Hepatocyte (in vitro differentiated cells): ENCODE measurements at regions not wholly inside any gene's neighbourhood (a gene's known extent, or its start where the extent isn't known, plus 50 kb on each side); places are given as distances from the start of the nearest gene placed in this dataset. TPM values are rescaled to one million over a fixed set of nuclear protein-coding genes. Genes with fewer than 3 reads are reported as not detected.

ENCODE experiments used
- DNase-seq: peaks from one replicate; pipeline ENCODE4 v3.0.0-alpha.2; 2016; ENCODE audit warnings: low spot score
- H2AFZ ChIP-seq: fragments of 200-600 bp; sonication (generic); 2 replicates; pipeline ENCODE4 v1.6.0; 2016; ENCODE audit warnings: antibody characterized with exemption, mild to moderate bottlenecking
- H3K27ac ChIP-seq: fragments of 200-600 bp; sonication (generic); 2 replicates; pipeline ENCODE4 v1.5.1; 2016; ENCODE audit warnings: mild to moderate bottlenecking
- H3K27me3 ChIP-seq: fragments of 200-600 bp; sonication (generic); 2 replicates; pipeline ENCODE4 v1.6.1; 2016
- H3K36me3 ChIP-seq: fragments of 200-600 bp; sonication (generic); replicated peaks from 2 replicates; pipeline ENCODE4 v1.5.1; 2016; ENCODE audit warnings: low read depth; ENCODE audit not compliant: insufficient read depth
- H3K4me1 ChIP-seq: fragments of 200-600 bp; sonication (generic); 2 replicates; pipeline ENCODE4 v1.5.1; 2016; ENCODE audit warnings: mild to moderate bottlenecking, moderate library complexity; ENCODE audit not compliant: insufficient read depth
- H3K4me2 ChIP-seq: fragments of 200-600 bp; sonication (generic); 2 replicates; pipeline ENCODE4 v1.6.0; 2016
- H3K4me3 ChIP-seq: fragments of 200-600 bp; sonication (generic); 2 replicates; pipeline ENCODE4 v1.5.1; 2016; ENCODE audit warnings: mild to moderate bottlenecking
- H3K79me2 ChIP-seq: fragments of 200-600 bp; sonication (generic); 2 replicates; pipeline ENCODE4 v1.6.0; 2017; ENCODE audit warnings: mild to moderate bottlenecking
- H3K9me2 ChIP-seq: fragments of 200-600 bp; sonication (generic); replicated peaks from 2 replicates; pipeline ENCODE4 v1.6.0; 2017; ENCODE audit warnings: mild to moderate bottlenecking; ENCODE audit not compliant: insufficient read depth
- H3K9me3 ChIP-seq: fragments of 200-600 bp; sonication (generic); 2 replicates; pipeline ENCODE4 v1.5.1; 2016; ENCODE audit warnings: low read depth, mild to moderate bottlenecking
- H4K20me1 ChIP-seq: fragments of 200-600 bp; sonication (generic); 2 replicates; pipeline ENCODE4 v1.6.0; 2016; ENCODE audit warnings: mild to moderate bottlenecking; ENCODE audit not compliant: insufficient read depth, poor library complexity, severe bottlenecking
- EZH2 ChIP-seq: fragments of 200-600 bp; sonication (generic); IDR thresholded peaks from 2 replicates; pipeline ENCODE4 v1.6.1; 2016; ENCODE audit warnings: antibody characterized with exemption, mild to moderate bottlenecking, borderline replicate concordance
- EZH2phosphoT487 ChIP-seq: fragments of 200-600 bp; sonication (generic); IDR thresholded peaks from one replicate; pipeline ENCODE4 v1.6.1; 2018; ENCODE audit warnings: antibody characterized with exemption, mild to moderate bottlenecking, low read depth, moderate library complexity; ENCODE audit not compliant: unreplicated experiment, severe bottlenecking
- WGBS: methylation state at CpG from one replicate; pipeline ENCODE4 v1.1.6; 2016; ENCODE audit warnings: low lambda C conversion rate; ENCODE audit errors: missing lambda C conversion rate; 5-methylcytosine and 5-hydroxymethylcytosine counted together
- small RNA-seq: library from RNA; depleted of rRNA; stranded (forward); fragments of <200 nt; gene quantifications from one replicate; pipeline ENCODE3, GENCODE V24; 2014
- TF ChIP-seq, protein P1 (sequence below): fragments of 200-600 bp; sonication (generic); IDR thresholded peaks from 2 replicates; pipeline ENCODE4 v1.5.1; 2016; ENCODE audit warnings: antibody characterized with exemption, mild to moderate bottlenecking; ENCODE audit not compliant: poor library complexity

- Histone ChIP-seq H3K4me1 (no peaks in the 10 kb centered on the region), H3K79me2 (no peaks in the 10 kb centered on the region), H3K4me2 (no peak overlapping the region), H3K9me2 (no peaks in the 10 kb centered on the region), H3K9me3 (no peaks in the 10 kb centered on the region), H4K20me1 (no peaks in the 10 kb centered on the region), H3K27ac (no peak overlapping the region), H2AFZ (no peak overlapping the region), H3K27me3 (no peaks in the 10 kb centered on the region), H3K4me3 (no peak overlapping the region), H3K36me3 (no peaks in the 10 kb centered on the region)
- no peak for DNase-seq
- TF ChIP-seq EZH2phosphoT487 (no peak), EZH2 (no peak)
- TF ChIP-seq, protein P1, sequence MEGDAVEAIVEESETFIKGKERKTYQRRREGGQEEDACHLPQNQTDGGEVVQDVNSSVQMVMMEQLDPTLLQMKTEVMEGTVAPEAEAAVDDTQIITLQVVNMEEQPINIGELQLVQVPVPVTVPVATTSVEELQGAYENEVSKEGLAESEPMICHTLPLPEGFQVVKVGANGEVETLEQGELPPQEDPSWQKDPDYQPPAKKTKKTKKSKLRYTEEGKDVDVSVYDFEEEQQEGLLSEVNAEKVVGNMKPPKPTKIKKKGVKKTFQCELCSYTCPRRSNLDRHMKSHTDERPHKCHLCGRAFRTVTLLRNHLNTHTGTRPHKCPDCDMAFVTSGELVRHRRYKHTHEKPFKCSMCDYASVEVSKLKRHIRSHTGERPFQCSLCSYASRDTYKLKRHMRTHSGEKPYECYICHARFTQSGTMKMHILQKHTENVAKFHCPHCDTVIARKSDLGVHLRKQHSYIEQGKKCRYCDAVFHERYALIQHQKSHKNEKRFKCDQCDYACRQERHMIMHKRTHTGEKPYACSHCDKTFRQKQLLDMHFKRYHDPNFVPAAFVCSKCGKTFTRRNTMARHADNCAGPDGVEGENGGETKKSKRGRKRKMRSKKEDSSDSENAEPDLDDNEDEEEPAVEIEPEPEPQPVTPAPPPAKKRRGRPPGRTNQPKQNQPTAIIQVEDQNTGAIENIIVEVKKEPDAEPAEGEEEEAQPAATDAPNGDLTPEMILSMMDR, result no peak
- WGBS, result 58% methylated on average over 4 of the region's 4 CpGs
Observed at GRCh38 chr2:18001671-18002070, 123.2 kb downstream of the KCNS3 start.

- DNase-seq, result no peak
- H4K20me1 ChIP-seq, result no peaks in the 10 kb centered on the region
- no peak overlapping the region for H3K4me3 ChIP-seq
- WGBS, result 67% methylated on average over 3 of the region's 3 CpGs
- TF ChIP-seq EZH2 (no peak), EZH2phosphoT487 (no peak)
- TF ChIP-seq, protein P1, result no peak
- H3K9me3 ChIP-seq, result no peaks in the 10 kb centered on the region
- no peak overlapping the region for H2AFZ ChIP-seq
- no peak overlapping the region for H3K27ac ChIP-seq
- no peaks in the 10 kb centered on the region for H3K79me2 ChIP-seq
- H3K9me2 ChIP-seq, result no peaks in the 10 kb centered on the region
- H3K4me1 ChIP-seq, result no peaks in the 10 kb centered on the region
- H3K36me3 ChIP-seq, result no peaks in the 10 kb centered on the region
- no peaks in the 10 kb centered on the region for H3K27me3 ChIP-seq
- no peak overlapping the region for H3K4me2 ChIP-seq
Observed at GRCh38 chr2:17996978-17997377, 118.5 kb downstream of the KCNS3 start.

- Histone ChIP-seq H3K4me1 (no peaks in the 10 kb centered on the region), H3K9me3 (no peaks in the 10 kb centered on the region), H3K9me2 (no peaks in the 10 kb centered on the region), H3K27ac (no peak overlapping the region), H2AFZ (no peak overlapping the region), H3K36me3 (no peaks in the 10 kb centered on the region), H4K20me1 (no peaks in the 10 kb centered on the region), H3K79me2 (no peaks in the 10 kb centered on the region), H3K27me3 (no peaks in the 10 kb centered on the region), H3K4me2 (no peak overlapping the region), H3K4me3 (no peak overlapping the region)
- 86% methylated on average over 5 of the region's 5 CpGs for WGBS
- TF ChIP-seq EZH2phosphoT487, result no peak
- TF ChIP-seq, protein P1, result no peak
- TF ChIP-seq EZH2, result no peak
- no peak for DNase-seq
Observed at GRCh38 chr2:17995593-17995992, 117.1 kb downstream of the KCNS3 start.

Small RNAs in the stretch of these regions (small RNA-seq; reads per million reads assigned to genes)
- not detected for gene RF00561
